Tibial artery (tissue), 4 donors: ENCODE measurements at regions not wholly inside any gene's neighbourhood (a gene's known extent, or its start where the extent isn't known, plus 50 kb on each side); places are given as distances from the start of the nearest gene placed in this dataset.

Experiments
- DNase-seq, 2 donors: peaks; one replicate each; pipeline ENCODE4 v3.0.0-alpha.2; 2019
- H3K27ac ChIP-seq, 2 donors: fragments of 200-600 bp; sonication (generic) in 1 of 2; 1 replicate in 1 of 2; 2 replicates in 1 of 2; pipeline ENCODE4 v1.5.1; 2018 to 2019; ENCODE audit warnings: mild to moderate bottlenecking in 1 of 2
- H3K27me3 ChIP-seq, 2 donors: fragments of 200-600 bp; sonication (generic) in 1 of 2; one replicate each; pipeline versions ENCODE4 v1.5.1 to v1.6.0; 2016 to 2019
- H3K36me3 ChIP-seq, 3 donors: fragments of 200-600 bp; sonication (generic) in 2 of 3; one replicate each; pipeline ENCODE4 v1.5.1; 2016 to 2019; ENCODE audit warnings: mild to moderate bottlenecking in 2 of 3
- H3K4me1 ChIP-seq, 4 donors: fragments of 200-600 bp; sonication (generic) in 2 of 4; 1 replicate in 3 of 4; 2 replicates in 1 of 4; pipeline ENCODE4 v1.5.1; 2016 to 2019
- H3K4me3 ChIP-seq, 2 donors: fragments of 200-600 bp; sonication (generic) in 1 of 2; 1 replicate in 1 of 2; 2 replicates in 1 of 2; pipeline ENCODE4 v1.5.1; 2018 to 2019; ENCODE audit warnings: mild to moderate bottlenecking in 2 of 2
- H3K9me3 ChIP-seq, 3 donors: fragments of 200-600 bp; sonication (generic) in 1 of 3; one replicate each; pipeline ENCODE4 v1.5.1; 2016 to 2019
- intact Hi-C: fragments of 100-400 bp; cut with DNase I; formaldehyde crosslinking; loops from one replicate; pipeline ENCODE4 v1.15.0; 2023; ENCODE audit warnings: low total_unique reads
- TF ChIP-seq, protein P1 (sequence below), 2 experiments: fragments of 200-600 bp in 1 of 2; fragments of 450-650 bp in 1 of 2; IDR thresholded peaks; one replicate each; pipeline ENCODE4 v1.5.1; 2017 to 2019; ENCODE audit warnings: antibody characterized with exemption in 2 of 2, mild to moderate bottlenecking in 1 of 2, moderate library complexity in 1 of 2

DNA sequence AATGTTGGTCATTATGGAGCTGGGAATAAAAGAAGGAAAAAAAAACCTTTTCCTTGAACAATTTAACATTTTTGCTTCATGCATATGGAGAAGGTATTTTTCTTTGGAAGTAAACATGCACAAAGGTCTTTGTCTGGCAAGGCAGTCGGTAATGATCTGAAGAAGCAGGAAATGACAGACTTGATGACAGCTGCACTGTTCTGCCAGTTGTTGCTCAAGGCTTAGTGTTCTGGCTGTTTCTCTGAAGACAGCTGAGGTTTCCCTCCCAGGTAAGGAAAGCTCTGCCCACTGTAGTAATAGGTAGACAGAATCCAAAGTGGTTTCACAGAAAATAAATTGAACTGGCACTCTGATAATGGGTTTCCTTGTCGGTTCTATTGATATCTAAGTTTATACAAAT is 308.4 kb upstream of the GCFC2 start:
- intact Hi-C loops, result no loop called here
- TF ChIP-seq, protein P1, sequence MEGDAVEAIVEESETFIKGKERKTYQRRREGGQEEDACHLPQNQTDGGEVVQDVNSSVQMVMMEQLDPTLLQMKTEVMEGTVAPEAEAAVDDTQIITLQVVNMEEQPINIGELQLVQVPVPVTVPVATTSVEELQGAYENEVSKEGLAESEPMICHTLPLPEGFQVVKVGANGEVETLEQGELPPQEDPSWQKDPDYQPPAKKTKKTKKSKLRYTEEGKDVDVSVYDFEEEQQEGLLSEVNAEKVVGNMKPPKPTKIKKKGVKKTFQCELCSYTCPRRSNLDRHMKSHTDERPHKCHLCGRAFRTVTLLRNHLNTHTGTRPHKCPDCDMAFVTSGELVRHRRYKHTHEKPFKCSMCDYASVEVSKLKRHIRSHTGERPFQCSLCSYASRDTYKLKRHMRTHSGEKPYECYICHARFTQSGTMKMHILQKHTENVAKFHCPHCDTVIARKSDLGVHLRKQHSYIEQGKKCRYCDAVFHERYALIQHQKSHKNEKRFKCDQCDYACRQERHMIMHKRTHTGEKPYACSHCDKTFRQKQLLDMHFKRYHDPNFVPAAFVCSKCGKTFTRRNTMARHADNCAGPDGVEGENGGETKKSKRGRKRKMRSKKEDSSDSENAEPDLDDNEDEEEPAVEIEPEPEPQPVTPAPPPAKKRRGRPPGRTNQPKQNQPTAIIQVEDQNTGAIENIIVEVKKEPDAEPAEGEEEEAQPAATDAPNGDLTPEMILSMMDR (IDR thresholded peaks at IDR 0.05), result no peak
- H3K27ac ChIP-seq, result no peak overlapping the region
- no peaks in the 10 kb centered on the region for H3K4me1 ChIP-seq
- H3K36me3 ChIP-seq, result no peaks in the 10 kb centered on the region
- H3K27me3 ChIP-seq, result no peaks in the 10 kb centered on the region
- no peaks in the 10 kb centered on the region for H3K9me3 ChIP-seq
- H3K4me3 ChIP-seq, result no peak overlapping the region
- no peak for DNase-seq

GRCh38 chr2:76009484-76009883 is 298.8 kb upstream of the GCFC2 start:
- Histone ChIP-seq H3K36me3 (no peaks in the 10 kb centered on the region), H3K4me3 (no peak overlapping the region), H3K27me3 (no peaks in the 10 kb centered on the region), H3K9me3 (no peaks in the 10 kb centered on the region), H3K27ac (no peak overlapping the region), H3K4me1 (no peaks in the 10 kb centered on the region)
- intact Hi-C loops, result no loop called here
- TF ChIP-seq, protein P1 (IDR thresholded peaks at IDR 0.05), result no peak
- no peak for DNase-seq

- intact Hi-C loops, result no loop called here
These were observed 297.4 kb upstream of the GCFC2 start for GRCh38 chr2:76008001-76008702.

GRCh38 chr2:76000425-76000824 is 289.7 kb upstream of the GCFC2 start:
- intact Hi-C loops, result no loop called here
- TF ChIP-seq, protein P1 (IDR thresholded peaks at IDR 0.05), result no peak

More at GRCh38 chr2:76008001-76008702, 297.4 kb upstream of the GCFC2 start:
- H3K4me3 ChIP-seq, result no peak overlapping the region
- no peaks in the 10 kb centered on the region for H3K27me3 ChIP-seq
- no peaks in the 10 kb centered on the region for H3K4me1 ChIP-seq
- no peak for DNase-seq
- H3K36me3 ChIP-seq, result no peaks in the 10 kb centered on the region
- H3K9me3 ChIP-seq, result no peaks in the 10 kb centered on the region
- H3K27ac ChIP-seq, result no peak overlapping the region
- TF ChIP-seq, protein P1 (IDR thresholded peaks at IDR 0.05), result no peak

DNA sequence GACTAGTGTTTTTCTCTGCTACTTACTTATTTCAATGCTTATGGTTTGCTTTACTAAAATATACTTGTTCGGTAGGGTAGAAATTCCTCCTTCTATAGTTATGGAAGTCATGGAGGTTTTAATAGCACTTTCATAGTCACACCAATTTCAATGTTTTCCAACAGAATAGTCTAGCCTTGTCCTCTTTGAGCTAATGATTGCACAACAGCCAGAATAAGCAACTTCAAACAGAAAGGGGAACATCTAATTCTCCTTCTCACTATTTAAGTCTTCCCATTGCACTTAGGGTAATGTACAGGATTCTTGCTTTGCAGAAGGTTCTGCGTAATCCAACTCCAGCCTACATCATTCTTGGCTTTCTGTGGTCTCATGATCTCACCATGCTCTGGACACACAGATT is 287.7 kb upstream of the GCFC2 start:
- peaks cover 0 to 12% (median 8%) of the 10 kb centered on the region in 3 donors for H3K9me3 ChIP-seq
- intact Hi-C loops, result no loop called here
- no peak overlapping the region for H3K4me3 ChIP-seq
- no peaks in the 10 kb centered on the region for H3K27me3 ChIP-seq
- no peaks in the 10 kb centered on the region for H3K4me1 ChIP-seq
- no peaks in the 10 kb centered on the region for H3K36me3 ChIP-seq
- no peak overlapping the region for H3K27ac ChIP-seq
- no peak for DNase-seq
- TF ChIP-seq, protein P1 (IDR thresholded peaks at IDR 0.05), result no peak

More at GRCh38 chr2:76000425-76000824, 289.7 kb upstream of the GCFC2 start:
- Histone ChIP-seq H3K9me3 (no peaks in the 10 kb centered on the region), H3K4me1 (no peaks in the 10 kb centered on the region), H3K27ac (no peak overlapping the region), H3K27me3 (no peaks in the 10 kb centered on the region), H3K36me3 (no peaks in the 10 kb centered on the region), H3K4me3 (no peak overlapping the region)
- DNase-seq, result no peak
